SU-DHL-6 (cell line): ENCODE measurements at regions not wholly inside any gene's neighbourhood (a gene's known extent, or its start where the extent isn't known, plus 50 kb on each side); places are given as distances from the start of the nearest gene placed in this dataset.

Experiments
- H2AFZ ChIP-seq: fragments of 200-600 bp; sonication (generic); 2 replicates; pipeline ENCODE4 v1.6.1; 2014; ENCODE audit warnings: low read depth, mild to moderate bottlenecking, moderate library complexity, mixed read lengths, antibody characterized with exemption, low read length; ENCODE audit not compliant: severe bottlenecking
- H3F3A ChIP-seq: fragments of 200-600 bp; shearing (Covaris generic); 2 replicates; pipeline ENCODE4 v1.6.0; 2016; ENCODE audit warnings: antibody characterized with exemption, mild to moderate bottlenecking; ENCODE audit not compliant: insufficient read depth
- H3K27ac ChIP-seq: fragments of 200-600 bp; sonication (generic); 2 replicates; pipeline ENCODE4 v1.5.1; 2016; ENCODE audit warnings: low read depth, mild to moderate bottlenecking, low read length, moderate library complexity, mixed read lengths
- H3K27me3 ChIP-seq: fragments of 200-600 bp; sonication (generic), shearing (Covaris generic); 2 replicates; pipeline ENCODE4 v1.6.0; 2014; ENCODE audit warnings: mild to moderate bottlenecking, low read length
- H3K36me3 ChIP-seq: fragments of 200-600 bp; sonication (generic); 2 replicates; pipeline ENCODE4 v1.6.1; 2014; ENCODE audit warnings: mild to moderate bottlenecking, low read length, mixed read lengths
- H3K4me2 ChIP-seq: fragments of 300-600, 200-600 bp; shearing (Covaris generic), sonication (generic); 2 replicates; pipeline ENCODE4 v1.6.0; 2014; ENCODE audit warnings: low read length, low read depth, mild to moderate bottlenecking; ENCODE audit not compliant: poor library complexity, severe bottlenecking
- H3K4me3 ChIP-seq: fragments of 200-600 bp; sonication (generic); 2 replicates; pipeline ENCODE4 v1.5.1; 2014; ENCODE audit warnings: antibody characterized with exemption, low read length, mild to moderate bottlenecking, mixed read lengths; ENCODE audit not compliant: insufficient read depth, poor library complexity, severe bottlenecking
- H3K79me2 ChIP-seq: fragments of 200-600 bp; sonication (generic); 2 replicates; pipeline ENCODE4 v1.6.1; 2014; ENCODE audit warnings: mild to moderate bottlenecking, low read length, moderate library complexity; ENCODE audit not compliant: insufficient read depth
- H3K9ac ChIP-seq: fragments of 200-600 bp; sonication (generic); 2 replicates; pipeline ENCODE4 v1.7.0; 2014; ENCODE audit warnings: mild to moderate bottlenecking, low read length
- H3K9me2 ChIP-seq: fragments of 200-600 bp; sonication (generic); replicated peaks from 2 replicates; pipeline ENCODE4 v1.6.1; 2014; ENCODE audit warnings: low read length; ENCODE audit not compliant: insufficient read depth
- H3K9me3 ChIP-seq: fragments of 200-600 bp; sonication (generic); 2 replicates; pipeline ENCODE4 v1.6.1; 2014; ENCODE audit warnings: low read length, mixed read lengths; ENCODE audit not compliant: insufficient read depth
- H4K20me1 ChIP-seq: fragments of 200-600 bp; sonication (generic); 2 replicates; pipeline ENCODE4 v1.6.1; 2014; ENCODE audit warnings: low read depth, mild to moderate bottlenecking, antibody characterized with exemption, low read length, moderate library complexity, mixed read lengths
- EZH2phosphoT487 ChIP-seq: fragments of 200-600 bp; sonication (generic), shearing (Covaris generic); conservative IDR thresholded peaks from 2 replicates; pipeline ENCODE4 v1.6.1; 2018; ENCODE audit warnings: mild to moderate bottlenecking, antibody characterized with exemption, low read length, moderate library complexity, mixed read lengths
- TF ChIP-seq, protein P1 (sequence below): fragments of 200-600 bp; sonication (generic); IDR thresholded peaks from one replicate; pipeline ENCODE4 v1.5.1; 2017; ENCODE audit warnings: antibody characterized with exemption, mild to moderate bottlenecking, low read length, moderate library complexity; ENCODE audit not compliant: insufficient read depth, poor library complexity, severe bottlenecking

- Histone ChIP-seq H3K9me2 (no peaks in the 10 kb centered on the region), H3K4me3 (no peak overlapping the region), H3K27me3 (no peaks in the 10 kb centered on the region), H4K20me1 (no peaks in the 10 kb centered on the region), H3K9ac (no peak overlapping the region), H3K36me3 (no peaks in the 10 kb centered on the region), H2AFZ (no peak overlapping the region), H3K9me3 (no peaks in the 10 kb centered on the region), H3K4me2 (no peak overlapping the region), H3K27ac (no peak overlapping the region), H3K79me2 (no peaks in the 10 kb centered on the region), H3F3A (no peaks in the 10 kb centered on the region)
- no peak for TF ChIP-seq EZH2phosphoT487
- TF ChIP-seq, protein P1, sequence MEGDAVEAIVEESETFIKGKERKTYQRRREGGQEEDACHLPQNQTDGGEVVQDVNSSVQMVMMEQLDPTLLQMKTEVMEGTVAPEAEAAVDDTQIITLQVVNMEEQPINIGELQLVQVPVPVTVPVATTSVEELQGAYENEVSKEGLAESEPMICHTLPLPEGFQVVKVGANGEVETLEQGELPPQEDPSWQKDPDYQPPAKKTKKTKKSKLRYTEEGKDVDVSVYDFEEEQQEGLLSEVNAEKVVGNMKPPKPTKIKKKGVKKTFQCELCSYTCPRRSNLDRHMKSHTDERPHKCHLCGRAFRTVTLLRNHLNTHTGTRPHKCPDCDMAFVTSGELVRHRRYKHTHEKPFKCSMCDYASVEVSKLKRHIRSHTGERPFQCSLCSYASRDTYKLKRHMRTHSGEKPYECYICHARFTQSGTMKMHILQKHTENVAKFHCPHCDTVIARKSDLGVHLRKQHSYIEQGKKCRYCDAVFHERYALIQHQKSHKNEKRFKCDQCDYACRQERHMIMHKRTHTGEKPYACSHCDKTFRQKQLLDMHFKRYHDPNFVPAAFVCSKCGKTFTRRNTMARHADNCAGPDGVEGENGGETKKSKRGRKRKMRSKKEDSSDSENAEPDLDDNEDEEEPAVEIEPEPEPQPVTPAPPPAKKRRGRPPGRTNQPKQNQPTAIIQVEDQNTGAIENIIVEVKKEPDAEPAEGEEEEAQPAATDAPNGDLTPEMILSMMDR = no peak
Measured at GRCh38 chr11:116355104-116355503, 417.7 kb downstream of the BUD13 start.

- Histone ChIP-seq H2AFZ (no peak overlapping the region), H3K4me2 (no peak overlapping the region), H3K36me3 (no peaks in the 10 kb centered on the region), H3K9ac (no peak overlapping the region), H3K4me3 (no peak overlapping the region), H4K20me1 (no peaks in the 10 kb centered on the region), H3K9me3 (no peaks in the 10 kb centered on the region), H3F3A (no peaks in the 10 kb centered on the region), H3K9me2 (no peaks in the 10 kb centered on the region), H3K79me2 (no peaks in the 10 kb centered on the region), H3K27ac (no peak overlapping the region), H3K27me3 (no peaks in the 10 kb centered on the region)
- TF ChIP-seq EZH2phosphoT487 = no peak
- TF ChIP-seq, protein P1 = no peak
Measured at GRCh38 chr11:116353589-116353988, 419.2 kb downstream of the BUD13 start.

DNA sequence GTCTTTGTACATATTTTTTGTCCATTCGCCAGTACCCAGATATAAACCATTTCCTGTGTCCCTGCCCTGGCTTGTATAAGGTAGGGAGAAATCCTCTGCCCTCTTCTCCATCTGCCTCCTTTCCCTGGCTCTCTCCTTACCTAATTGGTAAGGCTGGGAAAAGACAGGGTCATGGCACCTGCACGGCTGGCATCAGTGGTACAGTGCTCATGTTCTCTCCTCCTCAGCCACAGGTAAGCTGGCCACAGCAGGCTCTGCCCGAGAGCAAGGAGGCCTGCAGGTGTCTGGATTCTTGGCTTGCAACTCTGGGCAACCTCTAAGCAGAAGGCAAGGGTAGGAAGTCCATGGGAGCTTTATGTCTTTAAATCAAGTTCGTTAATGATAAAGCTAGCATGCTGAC is 419.9 kb downstream of the BUD13 start:
- Histone ChIP-seq H3K36me3 (no peaks in the 10 kb centered on the region), H3K4me2 (no peak overlapping the region), H3K4me3 (no peak overlapping the region), H3F3A (no peaks in the 10 kb centered on the region), H4K20me1 (no peaks in the 10 kb centered on the region), H3K9ac (no peak overlapping the region), H3K79me2 (no peaks in the 10 kb centered on the region), H3K9me2 (no peaks in the 10 kb centered on the region), H3K9me3 (no peaks in the 10 kb centered on the region), H3K27me3 (no peaks in the 10 kb centered on the region), H3K27ac (no peak overlapping the region), H2AFZ (no peak overlapping the region)
- TF ChIP-seq, protein P1 = no peak
- TF ChIP-seq EZH2phosphoT487 = no peak
